HG02884 (cell line): ENCODE measurements at regions not wholly inside any gene's neighbourhood (a gene's known extent, or its start where the extent isn't known, plus 50 kb on each side); places are given as distances from the start of the nearest gene placed in this dataset.

Experiments used
- ATAC-seq: cut with Tn5 transposase; IDR thresholded peaks from one replicate; pipeline ENCODE4 v1.9.1; 2021; ENCODE audit warnings: mild to moderate bottlenecking, moderate library complexity; ENCODE audit not compliant: unreplicated experiment

DNA sequence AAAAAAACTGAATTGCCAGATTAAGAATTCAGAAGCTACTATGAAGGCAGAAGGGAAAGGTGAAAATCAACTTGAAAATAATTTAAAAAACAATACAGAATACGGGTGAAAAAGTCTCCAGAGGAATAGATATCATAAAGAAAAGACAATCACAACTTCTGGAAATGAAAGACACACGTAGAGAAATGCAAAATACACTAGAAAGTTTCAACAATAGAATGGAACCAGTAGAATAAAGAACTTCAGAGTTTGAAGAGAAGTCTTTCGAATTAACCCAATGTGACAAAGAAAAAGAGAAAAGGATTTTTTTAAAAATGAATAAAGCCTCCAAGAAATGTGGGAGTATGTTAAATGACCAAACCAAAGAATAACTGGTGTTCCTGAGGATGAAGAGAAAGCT is 263.8 kb upstream of the FAT3 start:
- ATAC-seq: no peak

GRCh38 chr11:91959411-91959810 is 265.2 kb upstream of the FAT3 start:
- ATAC-seq: no peak

GRCh38 chr11:91956711-91957110 is 267.9 kb upstream of the FAT3 start:
- no peak for ATAC-seq

DNA sequence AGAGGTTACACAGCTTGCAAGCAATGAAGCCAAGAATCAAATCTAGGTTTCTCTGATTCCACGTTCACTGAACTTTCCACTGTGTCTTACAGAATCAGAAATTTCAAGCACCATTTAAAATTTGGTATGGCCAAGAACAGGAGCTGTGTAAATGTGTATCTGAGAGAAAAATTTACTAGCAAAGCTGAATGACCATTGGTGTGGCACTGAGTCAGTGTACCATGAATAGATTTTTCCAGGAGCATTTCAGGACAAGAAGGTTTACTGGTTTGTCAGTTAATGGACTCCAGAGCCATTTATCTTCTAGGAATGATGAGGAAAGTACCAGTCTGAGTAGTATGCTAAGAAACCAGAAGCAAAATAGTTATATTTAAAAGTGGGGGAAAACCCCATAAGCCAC is 269.4 kb upstream of the FAT3 start:
- ATAC-seq: no peak

GRCh38 chr11:91952056-91952455 is 272.6 kb upstream of the FAT3 start:
- no peak for ATAC-seq

DNA sequence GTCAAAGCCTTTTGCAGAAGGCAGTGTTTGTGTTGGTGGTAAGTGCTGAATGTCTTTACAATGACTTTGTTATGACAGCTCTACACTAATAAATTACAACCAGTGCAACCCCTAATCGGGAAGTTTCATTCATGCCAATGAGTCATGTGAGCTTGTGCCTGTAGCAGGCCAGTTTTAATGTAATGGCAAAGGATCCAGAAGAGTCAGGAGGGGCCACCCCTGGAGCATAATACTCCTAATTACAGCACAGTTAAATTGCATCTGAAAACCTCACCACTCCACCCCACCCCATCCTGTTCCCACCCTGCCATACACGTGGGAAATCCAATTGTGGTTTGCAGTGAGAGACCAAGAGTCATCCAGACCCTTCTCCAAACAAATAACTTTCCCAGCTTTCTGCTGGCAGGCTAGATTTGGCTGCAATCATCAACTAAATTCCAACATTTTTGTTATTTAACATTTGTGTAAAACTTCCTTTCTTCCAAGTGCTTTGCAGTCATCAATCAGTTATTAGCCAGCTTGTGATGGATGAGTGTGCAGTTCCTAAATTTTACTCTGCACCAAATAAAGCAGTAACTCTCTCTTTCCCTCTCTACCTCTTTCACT is 277.3 kb upstream of the FAT3 start:
- no peak for ATAC-seq

DNA sequence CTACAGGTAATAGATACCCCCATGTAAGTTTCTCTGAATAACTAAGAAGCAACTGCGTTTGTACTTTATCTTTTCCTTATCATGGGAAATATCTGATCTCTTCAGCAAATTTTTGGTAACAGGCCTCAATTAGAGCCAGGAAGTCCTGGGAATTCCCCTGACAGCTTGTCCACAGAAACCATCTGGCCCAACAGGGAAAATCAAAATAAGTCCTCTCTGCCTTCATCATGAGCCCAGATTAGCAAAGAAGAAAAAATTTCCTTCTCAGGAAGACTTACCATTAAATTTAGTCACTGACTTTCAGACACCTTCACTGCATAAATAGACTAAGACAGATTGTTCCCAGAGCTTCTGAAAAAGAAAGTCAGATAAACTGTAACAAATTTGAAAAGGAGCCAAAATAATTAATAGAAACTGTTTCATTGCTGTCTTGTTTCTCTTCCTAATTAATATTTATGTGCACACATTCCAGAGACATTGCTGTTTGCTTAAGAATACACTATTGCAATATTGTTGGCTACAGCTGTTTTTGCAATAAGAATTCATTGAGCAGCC is 278.1 kb upstream of the FAT3 start:
- no peak for ATAC-seq

DNA sequence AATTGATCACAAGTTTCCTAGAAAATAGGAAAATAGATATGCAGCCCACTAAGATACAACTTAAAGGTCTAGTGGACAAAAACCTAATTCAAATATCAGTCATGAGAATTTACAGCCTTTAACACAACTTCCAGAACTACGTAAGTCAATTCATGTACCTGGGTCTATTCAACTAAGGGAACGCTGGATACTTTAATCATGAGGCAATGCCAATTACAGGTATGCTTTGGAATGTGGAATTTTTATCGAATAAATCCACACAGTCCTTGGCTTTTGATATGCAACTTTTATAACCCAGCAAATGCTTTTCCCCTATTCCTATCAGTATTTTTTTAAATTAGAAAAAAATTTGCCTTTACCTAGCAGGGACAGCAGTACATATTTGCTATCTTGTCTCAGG is 289.5 kb upstream of the FAT3 start:
- ATAC-seq: no peak

DNA sequence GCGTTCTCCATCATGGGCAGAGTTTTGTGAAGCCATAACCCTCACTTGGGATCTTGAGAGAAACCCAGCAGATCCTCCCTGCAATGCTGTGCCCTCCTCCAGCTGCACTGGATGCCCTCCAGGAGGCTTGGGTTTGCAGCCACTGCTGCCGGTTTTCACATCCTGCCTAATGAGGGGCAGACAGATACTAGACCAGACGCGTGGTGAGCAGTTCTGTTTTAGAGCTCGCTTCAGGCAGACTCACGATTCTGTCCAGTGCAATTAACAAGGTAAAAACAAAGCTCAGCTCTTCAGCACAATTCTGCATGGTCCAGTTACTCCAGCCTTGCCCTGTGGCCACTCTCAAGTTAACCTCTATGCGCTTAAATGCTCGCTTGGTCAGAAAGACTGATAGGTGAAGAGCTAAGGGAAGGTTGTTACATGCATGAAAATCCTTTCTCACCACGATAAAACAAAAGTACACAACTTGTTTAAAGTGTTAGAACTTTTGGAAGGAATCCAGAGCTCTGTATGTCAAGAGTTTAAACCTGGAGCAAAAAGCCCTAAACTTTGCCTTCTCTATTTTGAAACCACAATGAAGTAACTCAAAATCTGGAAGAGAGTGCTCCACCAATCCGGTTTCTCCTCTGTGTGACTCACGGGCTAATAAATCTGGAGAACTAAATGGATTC is 292.3 kb upstream of the FAT3 start:
- ATAC-seq: no peak

DNA sequence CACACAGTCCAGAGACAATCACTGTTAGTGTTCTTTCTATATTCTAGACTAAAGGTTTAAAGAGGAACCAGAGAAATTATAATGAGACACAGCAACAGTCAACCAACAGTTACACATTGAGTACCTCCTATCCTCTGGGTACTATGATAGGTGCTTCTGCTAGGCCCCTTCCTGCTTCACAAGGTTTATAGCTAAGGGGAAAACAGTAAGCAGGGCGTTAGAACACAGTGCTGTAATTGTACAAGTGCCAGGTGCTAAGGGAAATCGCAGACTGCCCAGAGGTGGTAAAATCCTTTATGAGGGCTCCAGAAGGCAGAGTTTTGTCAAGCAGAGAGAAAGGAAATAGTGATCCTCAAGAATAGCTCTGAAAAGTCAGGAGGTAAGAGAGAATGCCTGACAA is 297.2 kb upstream of the FAT3 start:
- ATAC-seq: no peak

GRCh38 chr11:91926965-91927364 is 297.7 kb upstream of the FAT3 start:
- no peak for ATAC-seq

DNA sequence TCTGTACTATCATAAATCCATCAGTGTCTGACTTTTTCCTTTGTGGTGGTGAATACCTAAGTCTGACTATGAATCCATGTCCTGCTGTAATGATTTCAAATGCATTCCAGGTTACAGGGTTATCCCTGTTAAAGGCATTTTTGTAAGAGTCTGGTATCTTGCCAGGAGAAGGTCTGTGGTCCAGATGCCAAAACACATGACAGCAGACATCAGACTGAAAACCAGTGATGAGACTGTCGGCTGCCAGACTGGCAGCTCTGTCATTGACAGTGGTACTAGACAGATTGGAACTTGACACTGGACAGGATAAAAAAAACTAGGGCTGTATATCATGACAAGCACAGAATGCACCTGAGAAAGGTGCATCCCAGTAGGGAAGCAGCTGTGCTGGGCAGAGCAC is 301.8 kb upstream of the FAT3 start:
- no peak for ATAC-seq

DNA sequence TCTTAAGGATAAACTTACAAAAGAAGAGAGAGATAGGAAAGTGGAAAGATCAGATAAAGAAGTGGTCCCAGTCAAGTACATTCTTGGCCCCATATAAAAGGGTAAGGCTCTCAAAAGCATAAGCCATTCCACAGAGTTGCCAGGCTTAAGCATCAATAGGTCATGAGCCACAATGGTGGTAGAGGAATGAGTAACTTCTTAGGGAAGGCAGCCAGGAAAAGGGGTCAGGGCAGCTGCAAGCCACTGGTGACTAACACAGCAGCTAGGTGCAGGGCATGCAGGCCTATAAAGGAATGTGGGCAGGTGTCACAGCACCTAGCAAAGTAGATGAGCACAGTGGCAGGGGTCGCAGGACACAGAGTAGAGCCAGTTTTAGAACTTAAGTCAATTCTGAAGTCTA is 302.6 kb upstream of the FAT3 start:
- ATAC-seq: no peak

- ATAC-seq: no peak
Measured at GRCh38 chr11:91913407-91913806, 311.2 kb upstream of the FAT3 start.

DNA sequence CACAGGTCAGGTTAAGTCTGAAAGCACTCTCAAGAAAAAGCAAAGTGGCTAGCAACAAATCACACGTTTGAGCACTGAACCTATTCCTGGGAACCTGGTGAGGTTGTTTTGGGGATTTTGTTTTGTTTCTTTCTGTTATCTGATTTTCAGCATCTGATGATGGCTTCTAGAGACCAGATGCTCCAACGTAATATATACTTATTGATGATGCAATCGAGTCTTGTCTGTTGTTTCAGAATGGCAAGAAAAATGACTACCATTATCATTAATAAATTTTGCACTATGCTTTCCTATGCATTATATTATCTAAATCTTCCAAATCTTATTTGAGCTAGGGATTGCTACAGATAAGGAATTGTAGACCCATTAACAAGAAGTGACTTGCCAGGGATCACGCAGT is 312.3 kb upstream of the FAT3 start:
- no peak for ATAC-seq

DNA sequence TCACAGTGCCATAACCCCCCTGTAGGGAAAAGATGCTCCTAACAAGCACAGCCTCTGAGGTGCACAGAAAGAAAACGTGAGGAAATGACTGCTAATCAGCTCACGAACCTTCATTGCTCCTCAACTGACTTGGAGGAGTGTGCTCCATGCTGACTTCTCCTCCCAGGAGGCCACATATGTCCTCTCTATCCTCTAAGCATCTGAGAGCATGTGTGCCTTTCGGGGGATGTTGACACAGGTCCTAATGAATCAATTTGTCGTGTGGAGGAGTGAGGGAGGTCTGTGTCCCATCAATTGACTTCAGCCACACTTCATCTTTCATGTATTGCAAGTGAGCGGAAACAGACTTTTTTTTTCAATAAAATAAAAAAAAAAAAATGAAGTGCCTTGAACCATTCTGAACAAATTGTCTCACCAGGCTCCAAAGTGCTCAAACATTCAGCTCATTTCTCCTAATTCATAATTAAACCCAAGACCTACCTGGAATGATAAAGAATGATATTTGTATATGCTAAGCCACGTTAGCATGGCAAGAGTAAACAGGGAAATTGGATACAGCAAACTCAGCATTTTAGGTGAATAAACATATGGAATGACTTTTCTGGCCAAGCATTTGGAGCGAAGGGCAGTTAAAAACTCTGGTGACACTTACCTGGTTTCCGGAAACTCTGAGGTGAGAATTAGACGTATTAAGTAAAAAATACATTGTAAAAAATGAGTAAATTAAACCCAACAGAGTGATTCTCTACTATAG is 317.6 kb upstream of the FAT3 start:
- no peak for ATAC-seq

GRCh38 chr11:91904792-91905785 is 319.5 kb upstream of the FAT3 start:
- no peak for ATAC-seq

DNA sequence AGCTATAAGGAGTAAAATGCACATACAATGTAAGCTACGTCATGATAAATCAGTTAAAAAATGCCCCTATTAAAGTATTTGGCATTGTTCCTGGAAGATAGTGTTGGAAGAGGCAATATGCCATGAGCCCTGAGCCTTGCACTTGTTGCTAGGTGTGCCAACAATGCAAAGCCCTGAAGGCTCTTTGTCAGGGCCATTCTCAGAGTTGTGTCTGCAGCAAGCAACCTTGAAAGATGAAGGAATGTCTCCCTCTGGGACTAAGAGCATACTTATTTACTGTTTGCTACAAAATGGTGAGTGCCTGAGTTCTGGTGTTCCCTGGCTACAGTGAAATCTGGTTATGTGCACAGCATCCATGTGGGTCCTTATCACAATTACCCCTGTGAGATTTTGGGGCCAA is 322.3 kb upstream of the FAT3 start:
- no peak for ATAC-seq

DNA sequence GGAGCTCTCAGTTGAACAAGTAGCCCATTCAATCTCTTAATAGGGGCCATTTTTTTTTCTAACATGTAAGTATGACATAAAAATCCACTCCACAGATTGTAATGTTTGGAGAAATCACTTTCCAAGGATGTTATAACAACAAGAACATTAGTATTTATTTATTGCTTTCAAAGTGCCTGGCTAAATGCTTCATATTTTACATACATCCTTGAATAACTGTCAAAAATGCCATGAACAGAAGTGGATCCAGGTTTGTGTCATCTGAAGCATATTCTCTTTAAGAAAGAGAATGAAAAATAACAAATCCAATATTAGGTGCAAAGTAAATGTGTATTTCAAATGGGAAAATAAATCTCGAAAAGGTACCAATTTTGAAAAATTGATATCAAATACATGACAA is 344.0 kb upstream of the FAT3 start:
- ATAC-seq: no peak

DNA sequence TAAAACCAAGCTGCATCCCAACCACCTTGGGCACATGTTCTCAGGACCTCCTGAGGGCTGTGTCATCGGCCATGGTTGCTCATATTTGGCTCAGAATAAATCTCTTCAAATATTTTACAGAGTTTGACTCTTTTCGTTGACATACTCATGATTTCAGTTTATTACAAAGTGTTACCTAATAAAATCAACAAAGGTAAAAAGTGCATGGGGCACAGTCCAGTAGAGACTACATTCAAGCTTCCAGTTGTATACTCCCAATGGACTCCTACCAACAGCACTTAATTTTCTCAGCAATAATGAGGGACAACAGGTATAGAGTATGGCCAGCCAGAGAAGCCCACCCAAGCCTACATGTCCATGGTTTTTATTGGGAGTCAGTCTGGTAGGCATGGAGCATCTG is 347.9 kb upstream of the FAT3 start:
- ATAC-seq: no peak

DNA sequence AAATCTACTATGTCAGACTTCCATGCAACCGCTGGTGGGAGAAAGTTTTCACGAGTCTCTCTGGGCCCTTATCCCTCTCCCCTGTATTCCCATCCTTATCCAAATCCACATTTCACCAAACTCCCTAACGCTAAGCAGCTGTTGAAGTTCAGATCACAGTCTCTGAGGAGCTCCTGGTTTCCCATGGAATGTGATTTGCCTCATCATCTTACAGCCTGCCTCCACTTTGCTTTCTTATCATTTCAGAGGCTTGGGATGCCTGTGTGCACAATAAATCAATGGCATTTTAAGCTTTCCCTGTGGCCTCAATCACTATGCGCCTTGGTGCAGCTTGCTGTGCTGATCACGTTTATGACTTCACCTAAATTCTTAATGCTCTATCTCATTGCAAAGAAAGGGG is 352.4 kb upstream of the FAT3 start:
- no peak for ATAC-seq
